ENCODE measurements at regions not wholly inside any gene's neighbourhood (a gene's known extent, or its start where the extent isn't known, plus 50 kb on each side); places are given as distances from the start of the nearest gene placed in this dataset.

GRCh38 chr9:13932528-13933267, 381.2 kb downstream of the NFIB start:
- H3K9me3 ChIP-seq (ENCODE audit: severe bottlenecking), result no peaks in the 10 kb centered on the region
- no peak for DNase-seq
- H3K27ac ChIP-seq, result no peak overlapping the region
- no peaks in the 10 kb centered on the region for H3K36me3 ChIP-seq
- no peaks in the 10 kb centered on the region for H3K27me3 ChIP-seq (ENCODE audit: insufficient read depth, low read depth, severe bottlenecking)
- H3K4me3 ChIP-seq (ENCODE audit: low read depth, low read length), result no peak overlapping the region
- TF ChIP-seq, protein P1, sequence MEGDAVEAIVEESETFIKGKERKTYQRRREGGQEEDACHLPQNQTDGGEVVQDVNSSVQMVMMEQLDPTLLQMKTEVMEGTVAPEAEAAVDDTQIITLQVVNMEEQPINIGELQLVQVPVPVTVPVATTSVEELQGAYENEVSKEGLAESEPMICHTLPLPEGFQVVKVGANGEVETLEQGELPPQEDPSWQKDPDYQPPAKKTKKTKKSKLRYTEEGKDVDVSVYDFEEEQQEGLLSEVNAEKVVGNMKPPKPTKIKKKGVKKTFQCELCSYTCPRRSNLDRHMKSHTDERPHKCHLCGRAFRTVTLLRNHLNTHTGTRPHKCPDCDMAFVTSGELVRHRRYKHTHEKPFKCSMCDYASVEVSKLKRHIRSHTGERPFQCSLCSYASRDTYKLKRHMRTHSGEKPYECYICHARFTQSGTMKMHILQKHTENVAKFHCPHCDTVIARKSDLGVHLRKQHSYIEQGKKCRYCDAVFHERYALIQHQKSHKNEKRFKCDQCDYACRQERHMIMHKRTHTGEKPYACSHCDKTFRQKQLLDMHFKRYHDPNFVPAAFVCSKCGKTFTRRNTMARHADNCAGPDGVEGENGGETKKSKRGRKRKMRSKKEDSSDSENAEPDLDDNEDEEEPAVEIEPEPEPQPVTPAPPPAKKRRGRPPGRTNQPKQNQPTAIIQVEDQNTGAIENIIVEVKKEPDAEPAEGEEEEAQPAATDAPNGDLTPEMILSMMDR (IDR thresholded peaks at IDR 0.05; ENCODE audit: low read depth, low read length), result no peak

GRCh38 chr9:13929013-13929412, 384.9 kb downstream of the NFIB start:
- no peak overlapping the region for H3K4me3 ChIP-seq (ENCODE audit: low read depth, low read length)
- H3K27ac ChIP-seq, result no peak overlapping the region
- no peaks in the 10 kb centered on the region for H3K27me3 ChIP-seq (ENCODE audit: insufficient read depth, low read depth, severe bottlenecking)
- DNase-seq, result no peak
- TF ChIP-seq, protein P1 (IDR thresholded peaks at IDR 0.05; ENCODE audit: low read depth, low read length), result no peak
- no peaks in the 10 kb centered on the region for H3K36me3 ChIP-seq
- H3K9me3 ChIP-seq (ENCODE audit: severe bottlenecking), result no peaks in the 10 kb centered on the region

DNA sequence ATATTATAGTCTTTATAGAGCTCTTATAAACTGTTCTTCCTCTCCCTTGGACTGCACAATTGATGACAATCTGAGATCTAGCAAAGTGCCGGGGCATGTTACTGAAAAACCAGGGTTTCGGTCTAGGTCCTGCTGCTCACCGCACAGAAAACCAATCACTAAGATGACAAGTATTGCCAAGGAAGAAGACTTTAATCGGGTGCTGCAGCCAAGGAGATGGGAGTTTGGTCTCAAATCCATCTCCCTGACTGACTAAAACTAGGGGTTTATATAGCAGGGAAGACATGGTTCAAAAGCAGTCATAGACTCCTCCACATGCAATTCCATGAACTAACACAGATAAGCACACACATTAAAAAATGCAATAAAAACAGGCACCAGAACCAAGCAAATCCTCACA, 390.6 kb downstream of the NFIB start:
- TF ChIP-seq, protein P1 (IDR thresholded peaks at IDR 0.05; ENCODE audit: low read depth, low read length), result no peak
- Histone ChIP-seq H3K27ac (no peak overlapping the region), H3K9me3 (ENCODE audit: severe bottlenecking) (no peaks in the 10 kb centered on the region), H3K4me3 (ENCODE audit: low read depth, low read length) (no peak overlapping the region), H3K27me3 (ENCODE audit: insufficient read depth, low read depth, severe bottlenecking) (no peaks in the 10 kb centered on the region), H3K36me3 (no peaks in the 10 kb centered on the region)
- no peak for DNase-seq

- H3K36me3 ChIP-seq, result no peaks in the 10 kb centered on the region
- TF ChIP-seq, protein P1 (IDR thresholded peaks at IDR 0.05; ENCODE audit: low read depth, low read length), result no peak
- no peak overlapping the region for H3K4me3 ChIP-seq (ENCODE audit: low read depth, low read length)
- no peaks in the 10 kb centered on the region for H3K9me3 ChIP-seq (ENCODE audit: severe bottlenecking)
- H3K27ac ChIP-seq, result no peak overlapping the region
- no peak for DNase-seq
- no peaks in the 10 kb centered on the region for H3K27me3 ChIP-seq (ENCODE audit: insufficient read depth, low read depth, severe bottlenecking)
Observed at GRCh38 chr9:13920557-13920956, 393.4 kb downstream of the NFIB start.

DNA sequence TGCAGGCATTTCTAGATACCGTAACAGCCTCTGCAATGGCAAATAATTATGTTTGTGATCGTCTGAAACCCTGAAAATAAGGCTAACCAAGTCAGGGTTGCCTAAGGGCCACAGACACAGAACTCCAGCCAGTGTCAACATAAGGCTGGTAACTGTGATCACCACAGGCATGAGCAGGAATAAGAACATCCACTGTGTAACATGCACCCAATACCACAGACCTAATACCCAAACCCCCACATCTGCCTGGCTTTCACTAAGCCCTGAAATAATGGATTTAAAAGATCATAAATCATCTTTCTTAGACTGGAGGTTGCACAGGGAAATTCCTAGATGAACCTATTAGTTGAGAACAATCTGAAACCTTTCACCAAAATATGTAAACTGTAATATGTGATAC, 394.5 kb downstream of the NFIB start:
- H3K9me3 ChIP-seq (ENCODE audit: severe bottlenecking), result no peaks in the 10 kb centered on the region
- TF ChIP-seq, protein P1 (IDR thresholded peaks at IDR 0.05; ENCODE audit: low read depth, low read length), result no peak
- H3K27me3 ChIP-seq (ENCODE audit: insufficient read depth, low read depth, severe bottlenecking), result no peaks in the 10 kb centered on the region
- no peak for DNase-seq
- no peak overlapping the region for H3K4me3 ChIP-seq (ENCODE audit: low read depth, low read length)
- no peaks in the 10 kb centered on the region for H3K36me3 ChIP-seq
- no peak overlapping the region for H3K27ac ChIP-seq

DNA sequence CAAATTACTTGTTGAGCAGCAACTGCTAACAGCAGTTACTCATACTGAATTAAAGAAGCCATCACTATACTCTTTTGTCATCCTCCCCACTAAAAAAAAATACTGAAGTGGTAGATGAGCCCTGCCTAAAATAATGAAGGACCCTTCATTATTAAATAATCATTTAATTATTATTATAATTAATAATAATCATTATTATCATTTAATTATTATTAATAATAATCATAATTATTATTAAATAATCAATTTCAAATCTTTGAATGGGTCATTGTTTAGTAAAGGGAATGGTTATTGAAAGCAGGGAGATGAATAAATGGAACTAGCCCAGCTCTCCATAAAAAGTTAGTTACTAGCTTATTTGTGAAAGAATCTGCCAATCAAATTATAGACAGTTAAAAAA, 396.4 kb downstream of the NFIB start:
- Histone ChIP-seq H3K27me3 (ENCODE audit: insufficient read depth, low read depth, severe bottlenecking) (no peaks in the 10 kb centered on the region), H3K27ac (no peak overlapping the region), H3K9me3 (ENCODE audit: severe bottlenecking) (no peaks in the 10 kb centered on the region), H3K4me3 (ENCODE audit: low read depth, low read length) (no peak overlapping the region), H3K36me3 (no peaks in the 10 kb centered on the region)
- TF ChIP-seq, protein P1 (IDR thresholded peaks at IDR 0.05; ENCODE audit: low read depth, low read length), result no peak
- DNase-seq, result no peak
